ENCODE measurements at regions not wholly inside any gene's neighbourhood (a gene's known extent, or its start where the extent isn't known, plus 50 kb on each side); places are given as distances from the start of the nearest gene placed in this dataset.
"Not testable (repeated sequence)": the region's sequence is repeated elsewhere in the genome, so short reads cannot be mapped to it uniquely, and the experiment has no call there.

DNA sequence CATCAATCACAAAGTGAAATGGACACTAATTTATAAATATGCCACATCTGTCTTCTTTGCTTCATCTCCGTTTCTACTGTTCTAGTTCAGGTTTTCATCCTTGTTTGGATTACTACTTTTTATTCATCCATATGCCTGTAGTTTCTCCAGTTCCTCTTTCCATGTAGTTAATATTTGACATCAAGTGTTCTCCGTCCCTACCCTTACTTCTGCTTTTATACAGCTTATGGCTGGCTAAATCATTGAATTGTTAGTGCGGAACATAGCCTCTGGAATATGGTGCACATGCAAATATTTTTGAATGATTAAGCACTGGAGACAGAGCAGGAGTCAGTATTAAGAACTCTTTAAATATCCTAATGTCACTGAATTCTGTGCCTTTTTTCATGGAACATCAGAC, 230.0 kb upstream of the PPP1R3A start:
- no peaks in the 10 kb centered on the region for H3K9me3 Mint-ChIP-seq (ENCODE audit: unreplicated experiment)
- H3K36me3 Mint-ChIP-seq (ENCODE audit: insufficient read depth, unreplicated experiment): no peaks in the 10 kb centered on the region

GRCh38 chr7:114141415-114141814, 222.6 kb upstream of the PPP1R3A start:
- H3K4me3 Mint-ChIP-seq (ENCODE audit: unreplicated experiment): no peak overlapping the region
- POLR2A ChIA-PET: no interaction called here
- Histone ChIP-seq H3K4me3 (ENCODE audit: low read depth, low read length) (no peak overlapping the region), H3K36me3 (ENCODE audit: control insufficient read depth, insufficient read depth, low read length) (no peaks in the 10 kb centered on the region), H3K4me1 (no peaks in the 10 kb centered on the region), H3K9me3 (no peaks in the 10 kb centered on the region), H3K27me3 (replicated peaks; ENCODE audit: control insufficient read depth, insufficient read depth, low read length) (no peaks in the 10 kb centered on the region)
- no peaks in the 10 kb centered on the region for H3K27me3 Mint-ChIP-seq (ENCODE audit: insufficient read depth, unreplicated experiment)
- BruUV-seq (replicated peaks): no TSS peak
- no peaks in the 10 kb centered on the region for H3K4me1 Mint-ChIP-seq (ENCODE audit: low read depth, unreplicated experiment)
- H3K27ac Mint-ChIP-seq (ENCODE audit: unreplicated experiment): no peak overlapping the region
- no peaks in the 10 kb centered on the region for H3K36me3 Mint-ChIP-seq (ENCODE audit: insufficient read depth, unreplicated experiment)
- TF ChIP-seq CTCF (IDR thresholded peaks at IDR 0.05; ENCODE audit: insufficient read depth in 1 of 2, low read depth in 1 of 2, low read length in 1 of 2, severe bottlenecking in 1 of 2, unreplicated experiment in 1 of 2): no peak
- DNase-seq: no peak
- CTCF ChIA-PET: no interaction called here
- intact Hi-C loops (cut with micrococcal nuclease; ENCODE audit: unreplicated experiment): no loop called here
- no peaks in the 10 kb centered on the region for H3K9me3 Mint-ChIP-seq (ENCODE audit: unreplicated experiment)

More for the DNA sequence above, 230.0 kb upstream of the PPP1R3A start:
- ChIA-PET CTCF (no interaction called here), POLR2A (no interaction called here)
- Histone ChIP-seq H3K36me3 (ENCODE audit: control insufficient read depth, insufficient read depth, low read length) (no peaks in the 10 kb centered on the region), H3K9me3 (no peaks in the 10 kb centered on the region), H3K4me3 (ENCODE audit: low read depth, low read length) (no peak overlapping the region), H3K27me3 (replicated peaks; ENCODE audit: control insufficient read depth, insufficient read depth, low read length) (no peaks in the 10 kb centered on the region), H3K4me1 (no peaks in the 10 kb centered on the region)
- Mint-ChIP-seq H3K4me3 (ENCODE audit: unreplicated experiment) (no peak overlapping the region), H3K4me1 (ENCODE audit: low read depth, unreplicated experiment) (no peaks in the 10 kb centered on the region), H3K27me3 (ENCODE audit: insufficient read depth, unreplicated experiment) (no peaks in the 10 kb centered on the region), H3K27ac (ENCODE audit: unreplicated experiment) (no peak overlapping the region)
- DNase-seq: no peak
- no TSS peak for BruUV-seq (replicated peaks)
- intact Hi-C loops (cut with micrococcal nuclease; ENCODE audit: unreplicated experiment): no loop called here
- no peak for TF ChIP-seq CTCF (IDR thresholded peaks at IDR 0.05; ENCODE audit: insufficient read depth in 1 of 2, low read depth in 1 of 2, low read length in 1 of 2, severe bottlenecking in 1 of 2, unreplicated experiment in 1 of 2)

DNA sequence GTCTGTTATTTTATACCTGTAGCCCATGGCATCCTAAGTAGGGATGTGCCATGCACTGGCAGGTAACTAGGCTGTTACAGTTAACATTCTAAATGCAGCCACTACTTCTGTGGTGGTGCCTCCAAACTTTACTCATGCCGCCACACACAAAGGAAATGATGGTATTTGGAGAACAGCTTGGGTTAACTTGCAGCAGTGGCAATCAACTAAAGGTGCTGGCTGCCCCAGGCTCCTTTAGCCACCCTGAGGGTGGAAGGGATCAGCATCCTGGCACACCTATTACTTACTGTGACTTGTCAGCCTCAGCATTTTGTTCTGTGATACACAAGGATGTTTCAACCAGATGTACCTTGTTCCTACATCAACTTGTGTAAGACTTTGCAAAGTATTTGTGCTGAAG, 221.8 kb upstream of the PPP1R3A start:
- no peak for TF ChIP-seq CTCF (IDR thresholded peaks at IDR 0.05; ENCODE audit: insufficient read depth in 1 of 2, low read depth in 1 of 2, low read length in 1 of 2, severe bottlenecking in 1 of 2, unreplicated experiment in 1 of 2)
- Mint-ChIP-seq H3K9me3 (ENCODE audit: unreplicated experiment) (no peaks in the 10 kb centered on the region), H3K4me3 (ENCODE audit: unreplicated experiment) (no peak overlapping the region), H3K36me3 (ENCODE audit: insufficient read depth, unreplicated experiment) (no peaks in the 10 kb centered on the region), H3K27ac (ENCODE audit: unreplicated experiment) (no peak overlapping the region), H3K27me3 (ENCODE audit: insufficient read depth, unreplicated experiment) (no peaks in the 10 kb centered on the region), H3K4me1 (ENCODE audit: low read depth, unreplicated experiment) (no peaks in the 10 kb centered on the region)
- no peak overlapping the region for H3K4me3 ChIP-seq (ENCODE audit: low read depth, low read length)
- ChIA-PET CTCF (no interaction called here), POLR2A (interaction anchor here (0.6 kb wide), 1 partner anchor 850 kb away, joined by 6 read pairs; no protein-coding TSS in a partner anchor)
- BruUV-seq (replicated peaks): no TSS peak
- no peaks in the 10 kb centered on the region for H3K36me3 ChIP-seq (ENCODE audit: control insufficient read depth, insufficient read depth, low read length)
- H3K4me1 ChIP-seq: no peaks in the 10 kb centered on the region
- DNase-seq: no peak
- H3K9me3 ChIP-seq: no peaks in the 10 kb centered on the region
- intact Hi-C loops (cut with micrococcal nuclease; ENCODE audit: unreplicated experiment): no loop called here
- H3K27me3 ChIP-seq (replicated peaks; ENCODE audit: control insufficient read depth, insufficient read depth, low read length): no peaks in the 10 kb centered on the region

GRCh38 chr7:114139690-114140089, 220.9 kb upstream of the PPP1R3A start:
- H3K27me3 ChIP-seq (replicated peaks; ENCODE audit: control insufficient read depth, insufficient read depth, low read length); H3K4me1 Mint-ChIP-seq (ENCODE audit: low read depth, unreplicated experiment); H3K36me3 ChIP-seq (ENCODE audit: control insufficient read depth, insufficient read depth, low read length); DNase-seq; POLR2A ChIA-PET; H3K27me3 Mint-ChIP-seq (ENCODE audit: insufficient read depth, unreplicated experiment); H3K9me3 ChIP-seq; H3K4me1 ChIP-seq; H3K27ac Mint-ChIP-seq (ENCODE audit: unreplicated experiment); H3K4me3 Mint-ChIP-seq (ENCODE audit: unreplicated experiment); H3K36me3 Mint-ChIP-seq (ENCODE audit: insufficient read depth, unreplicated experiment); H3K4me3 ChIP-seq (ENCODE audit: low read depth, low read length); BruUV-seq (replicated peaks); H3K9me3 Mint-ChIP-seq (ENCODE audit: unreplicated experiment); CTCF ChIA-PET: not testable (repeated sequence)
- intact Hi-C loops (cut with micrococcal nuclease; ENCODE audit: unreplicated experiment): loop anchor here (5.0 kb wide), 1 partner anchor 68 kb away; no protein-coding TSS in a partner anchor

All from Caco-2 (cell line).